ENCODE measurements at regions not wholly inside any gene's neighbourhood (a gene's known extent, or its start where the extent isn't known, plus 50 kb on each side); places are given as distances from the start of the nearest gene placed in this dataset.

DNA sequence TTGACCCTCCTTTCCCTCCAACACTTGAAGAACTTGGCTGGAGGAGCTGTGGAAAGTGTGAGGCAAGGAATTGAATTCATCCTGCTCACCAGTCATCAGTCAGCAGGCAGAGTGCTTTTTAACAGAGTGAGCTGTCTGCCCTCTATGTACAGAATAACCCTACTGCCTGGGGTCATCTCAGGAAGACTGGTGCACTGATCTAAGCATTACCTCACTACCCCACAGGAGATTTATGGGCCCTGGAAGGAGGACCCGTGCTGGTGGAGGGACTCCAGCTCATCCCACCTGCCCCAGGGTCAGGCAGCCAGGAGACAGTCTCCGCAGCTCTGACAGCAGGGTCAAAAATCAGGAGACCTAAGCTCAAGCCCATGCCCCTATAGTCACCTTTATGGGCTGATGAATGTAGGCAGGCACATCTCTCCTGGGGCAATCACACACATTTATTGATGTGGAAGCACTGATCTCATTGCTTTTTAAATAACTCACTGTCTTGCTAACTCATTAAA, 270.8 kb upstream of the SESN3 start:
- TF ChIP-seq, protein P1, sequence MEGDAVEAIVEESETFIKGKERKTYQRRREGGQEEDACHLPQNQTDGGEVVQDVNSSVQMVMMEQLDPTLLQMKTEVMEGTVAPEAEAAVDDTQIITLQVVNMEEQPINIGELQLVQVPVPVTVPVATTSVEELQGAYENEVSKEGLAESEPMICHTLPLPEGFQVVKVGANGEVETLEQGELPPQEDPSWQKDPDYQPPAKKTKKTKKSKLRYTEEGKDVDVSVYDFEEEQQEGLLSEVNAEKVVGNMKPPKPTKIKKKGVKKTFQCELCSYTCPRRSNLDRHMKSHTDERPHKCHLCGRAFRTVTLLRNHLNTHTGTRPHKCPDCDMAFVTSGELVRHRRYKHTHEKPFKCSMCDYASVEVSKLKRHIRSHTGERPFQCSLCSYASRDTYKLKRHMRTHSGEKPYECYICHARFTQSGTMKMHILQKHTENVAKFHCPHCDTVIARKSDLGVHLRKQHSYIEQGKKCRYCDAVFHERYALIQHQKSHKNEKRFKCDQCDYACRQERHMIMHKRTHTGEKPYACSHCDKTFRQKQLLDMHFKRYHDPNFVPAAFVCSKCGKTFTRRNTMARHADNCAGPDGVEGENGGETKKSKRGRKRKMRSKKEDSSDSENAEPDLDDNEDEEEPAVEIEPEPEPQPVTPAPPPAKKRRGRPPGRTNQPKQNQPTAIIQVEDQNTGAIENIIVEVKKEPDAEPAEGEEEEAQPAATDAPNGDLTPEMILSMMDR (IDR thresholded peaks at IDR 0.05), result no peak
- no peak for TF ChIP-seq POLR2A (IDR thresholded peaks at IDR 0.05)

Measured in lower leg skin (tissue), 3 donors.